ENCODE measurements at regions not wholly inside any gene's neighbourhood (a gene's known extent, or its start where the extent isn't known, plus 50 kb on each side); places are given as distances from the start of the nearest gene placed in this dataset.
A peak's percentile ranks its signal among the peaks of the same experiment; 100 is the strongest.

- no peak for DNase-seq (ENCODE audit: insufficient read length, low spot score)
- no peak for FAIRE-seq
Observed at GRCh38 chr12:115210533-115211252, 526.7 kb upstream of the TBX3 start.

GRCh38 chr12:115209230-115209629 lies 525.3 kb upstream of the TBX3 start:
- FAIRE-seq = no peak
- no peak for DNase-seq (ENCODE audit: insufficient read length, low spot score)

DNA sequence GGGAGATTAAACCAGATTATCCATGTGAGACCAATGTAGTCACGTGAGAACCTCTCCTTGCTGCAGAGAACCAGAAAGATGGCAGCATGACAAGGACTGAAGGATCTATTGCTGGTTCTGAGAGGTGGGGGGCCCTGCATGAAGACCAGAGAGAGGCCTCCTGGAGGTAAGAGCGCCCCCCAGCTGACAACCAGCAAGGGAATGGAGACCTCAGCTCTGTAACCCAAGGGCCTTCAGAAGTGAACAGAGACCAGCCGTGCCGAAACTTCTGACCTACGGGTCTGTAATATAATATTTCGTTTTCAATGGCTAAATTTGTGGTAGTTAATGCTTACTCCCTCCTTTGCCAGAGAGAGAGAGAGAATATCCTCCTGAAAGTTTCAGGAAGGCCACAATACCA lies 524.1 kb upstream of the TBX3 start:
- no peak for FAIRE-seq
- no peak for DNase-seq (ENCODE audit: insufficient read length, low spot score)

DNA sequence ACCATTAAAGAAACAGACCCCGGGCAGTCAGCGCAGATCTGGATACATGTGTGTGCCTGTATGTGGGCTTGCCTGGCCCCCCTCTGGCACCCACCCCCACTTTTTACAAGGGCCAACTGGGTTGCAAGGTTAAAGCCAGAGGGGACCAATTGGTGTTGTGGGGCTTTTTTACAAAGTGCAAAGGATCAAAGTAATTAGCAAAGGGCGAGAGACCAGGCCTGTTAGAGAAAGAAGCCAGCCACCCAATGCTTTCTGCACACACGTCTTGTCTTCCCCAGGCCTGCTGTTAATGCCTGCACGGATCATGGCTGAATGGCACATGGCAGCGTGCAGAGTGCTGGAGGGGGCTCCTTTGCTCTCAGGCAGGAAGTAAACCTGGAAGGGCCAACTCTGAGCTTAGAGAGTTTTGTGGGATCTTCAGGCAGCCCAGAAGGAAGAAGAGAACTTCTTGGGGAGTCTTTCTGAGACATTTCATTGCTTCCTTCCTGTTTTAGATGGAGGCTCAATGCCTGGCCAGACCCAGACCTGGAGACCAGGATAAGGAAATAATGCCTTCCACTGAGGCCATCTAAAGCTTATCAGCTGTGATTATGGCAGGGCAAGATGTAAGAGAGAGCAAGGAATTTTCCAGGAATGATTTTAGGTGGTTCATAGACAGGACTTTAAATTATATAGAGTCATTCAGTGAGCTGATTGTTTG lies 523.4 kb upstream of the TBX3 start:
- DNase-seq (ENCODE audit: insufficient read length, low spot score) (no peak), FAIRE-seq (no peak)

DNA sequence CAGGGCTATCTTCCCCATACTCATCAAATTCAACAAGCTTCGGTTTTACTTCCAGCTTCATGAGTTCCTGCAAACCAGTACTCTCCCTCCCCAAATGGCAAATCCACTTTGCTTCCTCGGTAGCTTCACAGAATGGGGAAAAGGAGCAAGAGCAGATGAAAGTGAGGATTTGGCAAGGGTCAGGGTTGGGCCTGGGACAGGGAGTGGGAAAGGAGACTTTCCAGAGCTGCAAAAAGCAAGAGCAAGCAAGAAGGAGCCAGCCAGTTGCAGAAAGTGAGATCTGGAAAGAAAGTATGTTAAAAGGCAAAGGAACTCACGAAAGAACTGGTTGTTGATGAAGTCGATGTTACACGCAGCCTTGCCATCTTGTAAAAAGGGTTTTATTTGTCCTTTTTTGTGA lies 522.8 kb upstream of the TBX3 start:
- no peak for DNase-seq (ENCODE audit: insufficient read length, low spot score)
- no peak for FAIRE-seq

DNA sequence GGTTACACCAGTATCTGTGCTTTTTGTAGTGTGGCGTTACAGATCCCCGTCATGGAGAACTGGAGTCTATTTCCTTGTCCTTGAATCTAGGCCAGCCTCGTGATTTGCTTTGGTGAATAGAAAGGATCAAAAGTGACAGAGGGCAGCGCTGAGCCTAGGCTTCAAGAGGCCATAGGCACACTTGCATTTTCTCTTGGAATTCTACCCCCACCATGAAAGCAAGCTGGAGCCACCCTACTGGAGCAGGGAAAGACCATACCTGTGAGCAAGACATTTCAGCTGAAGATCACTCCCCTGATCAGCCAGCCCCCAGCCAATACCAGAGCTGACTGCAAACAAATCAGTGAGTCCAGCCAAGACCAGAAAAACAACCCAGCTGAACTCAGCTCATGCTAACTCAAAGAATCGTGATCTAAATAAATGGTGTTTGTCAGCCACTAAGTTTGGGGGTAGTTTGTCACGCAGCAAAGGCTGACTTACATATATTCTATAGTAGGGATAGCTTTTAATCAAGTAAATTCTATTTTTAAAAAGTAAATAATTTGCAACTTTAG lies 521.9 kb upstream of the TBX3 start:
- FAIRE-seq (no peak), DNase-seq (ENCODE audit: insufficient read length, low spot score) (no peak)

GRCh38 chr12:115204957-115205754 lies 521.2 kb upstream of the TBX3 start:
- FAIRE-seq (no peak), DNase-seq (ENCODE audit: insufficient read length, low spot score) (no peak)

DNA sequence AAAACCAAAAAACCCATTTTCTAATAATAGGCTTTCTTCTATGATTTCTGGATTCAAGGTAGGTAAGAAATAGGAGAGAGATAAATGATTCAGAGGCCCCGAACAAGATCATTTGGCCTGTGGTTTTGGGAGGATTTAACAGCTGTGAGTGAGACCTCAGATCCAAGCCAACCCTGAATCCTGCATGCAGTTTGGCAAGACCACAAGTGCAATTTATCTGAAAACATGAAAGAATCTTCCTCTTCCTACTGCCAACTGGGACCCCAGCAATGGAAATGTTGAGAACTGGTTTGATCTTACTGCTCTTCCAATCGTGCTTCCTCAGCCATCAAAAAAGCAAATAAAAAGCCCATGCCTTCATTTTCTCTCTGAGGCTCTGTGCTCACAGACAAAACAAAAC lies 519.7 kb upstream of the TBX3 start:
- FAIRE-seq = no peak
- DNase-seq (ENCODE audit: insufficient read length, low spot score) = no peak

GRCh38 chr12:115201966-115202365 lies 518.0 kb upstream of the TBX3 start:
- FAIRE-seq = no peak
- DNase-seq (ENCODE audit: insufficient read length, low spot score) = no peak

DNA sequence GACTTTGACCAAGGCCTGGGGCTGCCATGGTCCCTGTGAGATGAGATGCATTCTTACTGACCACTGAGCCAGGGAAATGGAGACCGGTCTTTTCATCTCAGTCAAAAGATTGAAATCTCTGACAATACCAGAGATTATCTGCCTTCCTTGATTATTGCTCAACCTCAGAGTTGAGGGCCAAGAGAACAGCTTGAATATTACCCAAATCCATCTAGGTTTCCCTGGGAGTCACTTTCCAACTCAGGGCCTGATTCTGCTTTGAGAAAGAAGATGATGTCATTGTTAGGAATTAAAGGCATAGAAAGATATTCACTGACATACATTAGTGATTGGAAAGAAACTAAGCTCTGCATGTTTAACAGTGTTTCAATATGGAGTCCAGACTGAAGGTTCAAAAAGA lies 515.9 kb upstream of the TBX3 start:
- FAIRE-seq (no peak), DNase-seq (ENCODE audit: insufficient read length, low spot score) (no peak)

DNA sequence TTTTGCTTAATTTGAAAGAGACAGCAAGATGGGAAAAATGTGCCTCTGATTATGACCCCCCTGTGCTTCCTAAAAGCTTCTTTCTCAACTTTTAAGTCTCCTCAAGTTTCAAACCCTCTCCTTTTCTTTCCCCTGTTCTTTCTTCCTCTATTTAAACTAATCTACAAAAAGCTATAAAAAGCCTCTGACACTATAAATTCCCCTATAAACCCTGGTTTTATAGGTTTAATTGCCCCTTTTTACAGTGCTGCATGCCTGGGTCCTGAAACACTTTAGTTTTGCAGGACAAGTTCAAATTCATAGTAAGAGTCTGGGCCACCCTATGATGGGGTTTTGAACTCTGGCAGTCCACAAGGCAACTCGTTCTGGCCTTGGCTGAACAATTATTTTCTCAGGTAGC lies 510.9 kb upstream of the TBX3 start:
- FAIRE-seq = no peak
- no peak for DNase-seq (ENCODE audit: insufficient read length, low spot score)

- FAIRE-seq (no peak), DNase-seq (ENCODE audit: insufficient read length, low spot score) (no peak)
Observed at GRCh38 chr12:115194448-115194847, 510.5 kb upstream of the TBX3 start.

GRCh38 chr12:115191342-115191741 lies 507.4 kb upstream of the TBX3 start:
- FAIRE-seq (no peak), DNase-seq (ENCODE audit: insufficient read length, low spot score) (no peak)

GRCh38 chr12:115190010-115190770 lies 506.2 kb upstream of the TBX3 start:
- DNase-seq (ENCODE audit: insufficient read length, low spot score) (no peak), FAIRE-seq (no peak)

- DNase-seq (ENCODE audit: insufficient read length, low spot score) = no peak
- no peak for FAIRE-seq
Observed at GRCh38 chr12:115185506-115185905, 501.5 kb upstream of the TBX3 start.

- DNase-seq (ENCODE audit: insufficient read length, low spot score) (no peak), FAIRE-seq (no peak)
Observed at GRCh38 chr12:115183752-115184151, 499.8 kb upstream of the TBX3 start.

- FAIRE-seq (peak; percentile 77), DNase-seq (ENCODE audit: insufficient read length, low spot score) (no peak)
Observed at GRCh38 chr12:115177899-115178298, 493.9 kb upstream of the TBX3 start.

GRCh38 chr12:115176741-115177400 lies 492.9 kb upstream of the TBX3 start:
- DNase-seq (ENCODE audit: insufficient read length, low spot score) (no peak), FAIRE-seq (no peak)

DNA sequence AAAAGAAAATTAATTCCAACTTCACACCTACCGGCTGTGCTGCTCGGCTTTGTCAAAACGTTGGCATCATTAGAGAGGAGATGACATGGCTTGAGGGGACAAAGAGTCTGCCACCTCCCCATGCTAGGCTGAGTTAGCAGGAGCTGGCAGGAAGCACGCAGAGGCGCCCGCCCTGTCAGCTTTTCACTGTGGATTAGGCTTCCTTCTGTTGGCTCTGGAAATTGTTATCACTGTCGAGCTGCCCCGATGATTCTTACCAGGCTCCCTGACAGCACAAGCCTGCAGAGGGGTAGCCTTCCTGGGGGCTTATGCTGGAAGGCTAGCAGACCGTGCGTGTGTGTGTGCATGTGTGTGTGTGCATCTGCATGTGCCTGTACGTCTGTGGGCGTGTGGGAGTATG lies 490.9 kb upstream of the TBX3 start:
- no peak for DNase-seq (ENCODE audit: insufficient read length, low spot score)
- FAIRE-seq = no peak

DNA sequence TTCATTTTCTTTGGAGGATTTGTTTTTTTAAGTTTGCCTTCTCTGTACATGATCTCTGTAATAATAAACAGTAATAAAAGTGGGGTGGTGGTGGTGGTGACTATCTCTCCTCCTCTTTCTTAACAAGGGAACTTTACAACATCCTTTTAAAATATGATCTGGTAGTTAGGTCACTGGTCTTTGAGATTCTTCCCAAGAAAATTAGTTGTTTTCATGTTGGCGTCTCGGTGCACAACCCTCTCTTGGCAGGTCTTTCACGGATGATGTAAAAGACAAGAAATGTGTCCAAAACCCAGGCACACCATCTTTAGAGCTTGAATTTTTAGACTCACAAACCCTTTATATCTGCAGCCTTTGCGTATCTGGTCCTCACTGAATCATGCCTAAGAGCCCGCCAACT lies 488.5 kb upstream of the TBX3 start:
- no peak for FAIRE-seq

More for the DNA sequence above, 488.5 kb upstream of the TBX3 start:
- DNase-seq (ENCODE audit: insufficient read length, low spot score) = no peak
